ENCODE measurements at regions not wholly inside any gene's neighbourhood (a gene's known extent, or its start where the extent isn't known, plus 50 kb on each side); places are given as distances from the start of the nearest gene placed in this dataset.

- no peak for TF ChIP-seq CTCF (conservative IDR thresholded peaks at IDR 0.05; ENCODE audit: low read length)
Observed at GRCh38 chr16:54605536-54606066, 319.0 kb upstream of the IRX3 start.

GRCh38 chr16:54602666-54603065 is 316.1 kb upstream of the IRX3 start:
- peak; percentile 65 for DNase-seq (ENCODE audit: low read depth)
- H3K4me3 ChIP-seq (ENCODE audit: low read length), result no peak overlapping the region
- no peak for TF ChIP-seq CTCF (conservative IDR thresholded peaks at IDR 0.05; ENCODE audit: low read length)

More at GRCh38 chr16:54605536-54606066, 319.0 kb upstream of the IRX3 start:
- DNase-seq (ENCODE audit: low read depth), result no peak
- no peak overlapping the region for H3K4me3 ChIP-seq (ENCODE audit: low read length)

GRCh38 chr16:54597222-54597621 is 310.6 kb upstream of the IRX3 start:
- no peak for DNase-seq (ENCODE audit: low read depth)
- no peak for TF ChIP-seq CTCF (conservative IDR thresholded peaks at IDR 0.05; ENCODE audit: low read length)
- no peak overlapping the region for H3K4me3 ChIP-seq (ENCODE audit: low read length)

GRCh38 chr16:54595621-54596020 is 309.0 kb upstream of the IRX3 start:
- no peak overlapping the region for H3K4me3 ChIP-seq (ENCODE audit: low read length)
- TF ChIP-seq CTCF (conservative IDR thresholded peaks at IDR 0.05; ENCODE audit: low read length), result no peak
- DNase-seq (ENCODE audit: low read depth), result no peak

- H3K4me3 ChIP-seq (ENCODE audit: low read length), result no peak overlapping the region
- DNase-seq (ENCODE audit: low read depth), result no peak
Observed at GRCh38 chr16:54594601-54595391, 308.2 kb upstream of the IRX3 start.

GRCh38 chr16:54591816-54592246 is 305.2 kb upstream of the IRX3 start:
- TF ChIP-seq CTCF (conservative IDR thresholded peaks at IDR 0.05; ENCODE audit: low read length), result no peak
- no peak for DNase-seq (ENCODE audit: low read depth)
- no peak overlapping the region for H3K4me3 ChIP-seq (ENCODE audit: low read length)

More at GRCh38 chr16:54594601-54595391, 308.2 kb upstream of the IRX3 start:
- no peak for TF ChIP-seq CTCF (conservative IDR thresholded peaks at IDR 0.05; ENCODE audit: low read length)

GRCh38 chr16:54590836-54591235 is 304.2 kb upstream of the IRX3 start:
- no peak overlapping the region for H3K4me3 ChIP-seq (ENCODE audit: low read length)
- no peak for TF ChIP-seq CTCF (conservative IDR thresholded peaks at IDR 0.05; ENCODE audit: low read length)
- no peak for DNase-seq (ENCODE audit: low read depth)
